OCI-LY7 (cell line): ENCODE measurements at regions not wholly inside any gene's neighbourhood (a gene's known extent, or its start where the extent isn't known, plus 50 kb on each side); places are given as distances from the start of the nearest gene placed in this dataset.

Experiments used
- EZH2phosphoT487 ChIP-seq: fragments of 200-600 bp; sonication (generic); IDR thresholded peaks from 2 replicates; pipeline ENCODE4 v1.6.1; 2018; ENCODE audit warnings: low read depth, borderline replicate concordance, mild to moderate bottlenecking, mixed run types, antibody characterized with exemption, low read length, moderate library complexity, mixed read lengths
- TF ChIP-seq, protein P1 (sequence below): fragments of 200-600 bp; sonication (generic); conservative IDR thresholded peaks from 2 replicates; pipeline ENCODE4 v1.5.1; 2014; ENCODE audit warnings: mild to moderate bottlenecking, antibody characterized with exemption, low read length, moderate library complexity, mixed read lengths

DNA sequence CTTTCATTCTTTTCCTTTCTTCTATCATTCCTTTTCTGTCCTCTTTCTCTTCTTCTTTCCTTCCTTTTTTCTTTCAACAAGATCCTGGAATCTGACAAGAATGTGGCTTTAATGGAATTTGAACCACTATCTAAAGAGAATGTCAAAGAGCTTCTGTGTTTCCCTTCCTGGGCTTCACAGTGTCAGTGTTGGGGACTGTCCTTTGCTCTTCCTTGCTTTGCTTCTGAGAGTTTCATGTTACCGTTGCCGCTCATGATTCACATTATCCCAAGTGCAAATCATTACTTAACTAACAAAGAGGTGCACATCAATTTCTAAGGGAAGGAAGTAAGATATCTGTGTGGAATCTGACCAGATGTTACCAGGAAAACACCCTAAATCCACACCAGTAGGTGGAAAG is 90.5 kb upstream of the DDIT4L start:
- TF ChIP-seq, protein P1, sequence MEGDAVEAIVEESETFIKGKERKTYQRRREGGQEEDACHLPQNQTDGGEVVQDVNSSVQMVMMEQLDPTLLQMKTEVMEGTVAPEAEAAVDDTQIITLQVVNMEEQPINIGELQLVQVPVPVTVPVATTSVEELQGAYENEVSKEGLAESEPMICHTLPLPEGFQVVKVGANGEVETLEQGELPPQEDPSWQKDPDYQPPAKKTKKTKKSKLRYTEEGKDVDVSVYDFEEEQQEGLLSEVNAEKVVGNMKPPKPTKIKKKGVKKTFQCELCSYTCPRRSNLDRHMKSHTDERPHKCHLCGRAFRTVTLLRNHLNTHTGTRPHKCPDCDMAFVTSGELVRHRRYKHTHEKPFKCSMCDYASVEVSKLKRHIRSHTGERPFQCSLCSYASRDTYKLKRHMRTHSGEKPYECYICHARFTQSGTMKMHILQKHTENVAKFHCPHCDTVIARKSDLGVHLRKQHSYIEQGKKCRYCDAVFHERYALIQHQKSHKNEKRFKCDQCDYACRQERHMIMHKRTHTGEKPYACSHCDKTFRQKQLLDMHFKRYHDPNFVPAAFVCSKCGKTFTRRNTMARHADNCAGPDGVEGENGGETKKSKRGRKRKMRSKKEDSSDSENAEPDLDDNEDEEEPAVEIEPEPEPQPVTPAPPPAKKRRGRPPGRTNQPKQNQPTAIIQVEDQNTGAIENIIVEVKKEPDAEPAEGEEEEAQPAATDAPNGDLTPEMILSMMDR, result no peak
- no peak for TF ChIP-seq EZH2phosphoT487
